SK-N-SH (cell line): ENCODE measurements at regions not wholly inside any gene's neighbourhood (a gene's known extent, or its start where the extent isn't known, plus 50 kb on each side); places are given as distances from the start of the nearest gene placed in this dataset.

Experiments
- CTCF ChIA-PET: fragments of 300-600, 350-600 bp; formaldehyde crosslinking; extraction: SDS; loops from one replicate; lab custom pipeline; 2021; lab: Yijun Ruan, JAX
- POLR2A ChIA-PET: fragments of 350-600 bp; sonication (Branson Sonifier 250); formaldehyde crosslinking; extraction: SDS; loops from one replicate; lab custom pipeline; 2020; ENCODE audit warnings: antibody characterized with exemption, inconsistent platforms; lab: Yijun Ruan, JAX
- DNase-seq: peaks from one replicate; pipeline ENCODE4 v3.0.0; 2012
- H2AFZ ChIP-seq: fragments of 200-600 bp; sonication (generic); 2 replicates; pipeline ENCODE4 v1.8.1; 2016; ENCODE audit warnings: antibody characterized with exemption, mild to moderate bottlenecking, low read depth
- H3F3A ChIP-seq: fragments of 200-600 bp; sonication (generic); replicated peaks from 2 replicates; pipeline ENCODE3; 2016; ENCODE audit warnings: antibody characterized with exemption, mild to moderate bottlenecking; ENCODE audit not compliant: insufficient read depth
- H3K27ac ChIP-seq, 2 experiments: fragments of 200-500 bp in 1 of 2; fragments of 200-600 bp in 1 of 2; sonication (Bioruptor generic) in 1 of 2; sonication (generic), shearing (Covaris generic) in 1 of 2; 2 replicates each; pipeline versions ENCODE4 v1.5.1 to v1.6.1; 2014 to 2016; ENCODE audit warnings: low read depth in 2 of 2, inconsistent platforms in 1 of 2, low read length in 1 of 2, mild to moderate bottlenecking in 1 of 2, mixed read lengths in 1 of 2
- H3K27me3 ChIP-seq: fragments of 200-600 bp; sonication (generic), shearing (Covaris generic); 2 replicates; pipeline ENCODE4 v1.6.1; 2016; ENCODE audit warnings: mixed run types; ENCODE audit not compliant: insufficient read depth
- H3K36me3 ChIP-seq, 2 experiments: fragments of 200-500 bp in 1 of 2; fragments of 200-600 bp in 1 of 2; sonication (Bioruptor generic) in 1 of 2; sonication (generic) in 1 of 2; replicated peaks in 1 of 2; 2 replicates each; pipeline versions ENCODE3 to v1.5.1; 2014 to 2016; ENCODE audit warnings: low read length in 1 of 2, mild to moderate bottlenecking in 1 of 2; ENCODE audit not compliant: insufficient read depth in 2 of 2, control insufficient read depth in 1 of 2
- H3K4me1 ChIP-seq, 2 experiments: fragments of 200-500 bp in 1 of 2; fragments of 200-600 bp in 1 of 2; sonication (Bioruptor generic) in 1 of 2; sonication (generic), shearing (Covaris generic) in 1 of 2; 2 replicates each; pipeline versions ENCODE4 v1.5.1 to v1.6.1; 2014 to 2016; ENCODE audit warnings: low read depth in 1 of 2, low read length in 1 of 2, mixed run types in 1 of 2; ENCODE audit not compliant: insufficient read depth in 2 of 2, control insufficient read depth in 1 of 2
- H3K4me2 ChIP-seq: fragments of 200-600 bp; sonication (generic), shearing (Covaris generic); 2 replicates; pipeline ENCODE4 v1.6.1; 2017; ENCODE audit warnings: mixed run types
- H3K4me3 ChIP-seq, 2 experiments: fragments of 200-500 bp in 1 of 2; fragments of 200-600 bp in 1 of 2; sonication (Bioruptor generic) in 1 of 2; sonication (generic), shearing (Covaris generic) in 1 of 2; 2 replicates each; pipeline versions ENCODE4 v1.5.1 to v1.8.1; 2014 to 2016; ENCODE audit warnings: low read depth in 2 of 2, inconsistent platforms in 1 of 2, low read length in 1 of 2, mild to moderate bottlenecking in 1 of 2, mixed read lengths in 1 of 2, moderate library complexity in 1 of 2
- H3K79me2 ChIP-seq: fragments of 200-600 bp; sonication (generic); 2 replicates; pipeline ENCODE4 v1.8.1; 2017; ENCODE audit warnings: mild to moderate bottlenecking; ENCODE audit not compliant: insufficient read depth
- H3K9ac ChIP-seq: fragments of 200-600 bp; sonication (generic); 2 replicates; pipeline ENCODE4 v1.6.1; 2017; ENCODE audit warnings: mixed run types
- H3K9me2 ChIP-seq: fragments of 200-600 bp; sonication (generic); 2 replicates; pipeline ENCODE4 v1.6.1; 2017; ENCODE audit warnings: mixed run types
- H3K9me3 ChIP-seq: fragments of 200-600 bp; sonication (generic); 2 replicates; pipeline ENCODE4 v1.6.1; 2017; ENCODE audit warnings: mixed run types, mild to moderate bottlenecking, moderate library complexity
- H4K20me1 ChIP-seq: fragments of 200-600 bp; sonication (generic); 2 replicates; pipeline ENCODE4 v1.6.1; 2017; ENCODE audit warnings: mild to moderate bottlenecking, mixed run types; ENCODE audit not compliant: insufficient read depth
- ELF1 ChIP-seq: IDR thresholded peaks from 2 replicates; pipeline ENCODE4 v1.4.0; 2012
- EZH2phosphoT487 ChIP-seq: fragments of 200-600 bp; sonication (generic); IDR thresholded peaks from 2 replicates; pipeline ENCODE4 v1.6.1; 2017; ENCODE audit warnings: low read depth, mixed run types, mild to moderate bottlenecking, antibody characterized with exemption, moderate library complexity, borderline replicate concordance
- FOXM1 ChIP-seq: IDR thresholded peaks from 2 replicates; pipeline ENCODE4 v1.4.0; 2012; ENCODE audit warnings: low read depth, mild to moderate bottlenecking
- GABPA ChIP-seq: IDR thresholded peaks from 2 replicates; pipeline ENCODE4 v1.4.0; 2012; ENCODE audit warnings: low read depth, mild to moderate bottlenecking
- GATA2 ChIP-seq: sonication (generic); formaldehyde crosslinking; IDR thresholded peaks from 2 replicates; pipeline ENCODE4 v1.5.0; 2020; ENCODE audit warnings: mild to moderate bottlenecking, missing genetic modification reagents
- IRF3 ChIP-seq: fragments of 150-350 bp; IDR thresholded peaks from 2 replicates; pipeline ENCODE4 v1.6.1; 2016; ENCODE audit warnings: mild to moderate bottlenecking, low read depth, low read length
- NFIC ChIP-seq: IDR thresholded peaks from 2 replicates; pipeline ENCODE4 v1.4.0; 2012; ENCODE audit warnings: borderline replicate concordance
- NRF1 ChIP-seq: IDR thresholded peaks from 2 replicates; pipeline ENCODE4 v1.6.1; 2012; ENCODE audit warnings: low read depth, mild to moderate bottlenecking, low read length
- RAD21 ChIP-seq: IDR thresholded peaks from 2 replicates; pipeline ENCODE4 v1.6.1; 2012; ENCODE audit warnings: mild to moderate bottlenecking, low read length
- RFX5 ChIP-seq: IDR thresholded peaks from 2 replicates; pipeline ENCODE4 v1.6.1; 2012; ENCODE audit warnings: mild to moderate bottlenecking, improper control_type of control experiment, low read length
- RXRA ChIP-seq: IDR thresholded peaks from 2 replicates; pipeline ENCODE4 v1.4.0; 2012; ENCODE audit warnings: low read depth, mild to moderate bottlenecking, borderline replicate concordance
- SIN3A ChIP-seq: IDR thresholded peaks from 2 replicates; pipeline ENCODE4 v1.6.1; 2012; ENCODE audit warnings: low read depth, mild to moderate bottlenecking, low read length, moderate library complexity, borderline replicate concordance
- SMC3 ChIP-seq: IDR thresholded peaks from 2 replicates; pipeline ENCODE4 v1.6.1; 2012; ENCODE audit warnings: low read depth, low read length, improper control_type of control experiment
- TAF1 ChIP-seq: IDR thresholded peaks from 2 replicates; pipeline ENCODE4 v1.6.1; 2012; ENCODE audit warnings: low read depth, mild to moderate bottlenecking, low read length, moderate library complexity, borderline replicate concordance
- TEAD4 ChIP-seq: IDR thresholded peaks from 2 replicates; pipeline ENCODE4 v1.4.0; 2012; ENCODE audit warnings: mild to moderate bottlenecking, borderline replicate concordance; ENCODE audit not compliant: insufficient read depth
- YY1 ChIP-seq: IDR thresholded peaks from 2 replicates; pipeline ENCODE4 v1.4.0; 2012; ENCODE audit warnings: low read depth, mild to moderate bottlenecking
- WGBS: methylation state at CpG from one replicate; pipeline ENCODE4 v1.1.6; 2017; ENCODE audit warnings: low lambda C conversion rate; 5-methylcytosine and 5-hydroxymethylcytosine counted together
- TF ChIP-seq, protein P1 (sequence below): IDR thresholded peaks from 2 replicates; pipeline ENCODE4 v1.4.0; 2012; ENCODE audit warnings: low read depth, borderline replicate concordance
- TF ChIP-seq, protein P2 (sequence below): IDR thresholded peaks from 2 replicates; pipeline ENCODE4 v1.4.0; 2012; ENCODE audit warnings: low read depth
- TF ChIP-seq, protein P3 (sequence below): IDR thresholded peaks from 2 replicates; pipeline ENCODE4 v1.4.0; 2012; ENCODE audit warnings: low read depth, borderline replicate concordance

DNA sequence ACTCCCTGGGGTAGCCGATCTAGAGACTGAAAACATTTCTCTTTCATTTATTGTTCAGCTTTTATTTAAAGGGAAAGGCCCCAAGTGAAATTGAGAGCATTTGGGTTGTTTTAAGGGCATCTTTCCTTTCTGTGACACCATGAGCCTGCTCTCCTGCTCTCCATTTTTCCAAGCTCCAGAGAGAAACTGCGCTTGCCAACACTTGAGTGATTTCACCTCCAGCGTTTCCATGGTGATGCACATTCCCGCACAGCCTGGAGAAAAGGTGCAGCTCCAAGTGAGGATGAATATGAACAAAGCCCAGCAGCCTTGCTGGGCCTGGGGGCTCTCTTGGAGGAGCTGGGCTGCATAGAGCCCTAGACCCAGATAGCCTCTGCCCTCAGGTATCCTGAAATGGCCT, 159.2 kb upstream of the PPP2R3A start:
- TF ChIP-seq GATA2 (no peak), GABPA (no peak), YY1 (no peak), TEAD4 (no peak)
- TF ChIP-seq, protein P1, sequence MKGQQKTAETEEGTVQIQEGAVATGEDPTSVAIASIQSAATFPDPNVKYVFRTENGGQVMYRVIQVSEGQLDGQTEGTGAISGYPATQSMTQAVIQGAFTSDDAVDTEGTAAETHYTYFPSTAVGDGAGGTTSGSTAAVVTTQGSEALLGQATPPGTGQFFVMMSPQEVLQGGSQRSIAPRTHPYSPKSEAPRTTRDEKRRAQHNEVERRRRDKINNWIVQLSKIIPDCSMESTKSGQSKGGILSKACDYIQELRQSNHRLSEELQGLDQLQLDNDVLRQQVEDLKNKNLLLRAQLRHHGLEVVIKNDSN = no peak
- H3K27me3 ChIP-seq = no peaks in the 10 kb centered on the region

DNA sequence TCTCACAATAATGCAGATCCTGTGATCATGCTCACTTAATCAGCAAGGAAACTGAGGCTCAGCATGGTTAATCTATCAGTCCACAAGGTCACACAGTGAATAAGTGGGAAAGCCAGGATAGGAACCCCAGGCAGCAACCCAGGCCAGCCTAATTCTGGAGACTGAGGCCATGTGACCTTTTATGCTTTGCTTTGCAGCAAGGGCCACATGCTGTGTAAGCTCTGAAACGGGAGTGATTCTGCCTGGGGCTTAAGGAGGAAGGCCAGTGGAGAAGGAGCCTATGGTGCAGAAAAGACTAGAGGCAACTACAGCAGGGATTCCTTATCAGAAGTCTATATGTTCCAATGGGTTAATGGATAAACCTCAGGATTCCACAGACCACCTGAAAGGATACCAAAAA, 157.6 kb upstream of the PPP2R3A start:
- Histone ChIP-seq H3K27me3 (no peaks in the 10 kb centered on the region), H3K4me1 (peaks cover 0 to 13% of the 10 kb centered on the region in 2 experiments; a peak in 1 of 4 replicates), H3K27ac (no peak overlapping the region), H2AFZ (no peak overlapping the region), H3K79me2 (no peaks in the 10 kb centered on the region), H3F3A (no peaks in the 10 kb centered on the region), H3K4me2 (no peak overlapping the region), H4K20me1 (no peaks in the 10 kb centered on the region), H3K4me3 (no peak overlapping the region), H3K9me2 (no peaks in the 10 kb centered on the region), H3K9ac (no peak overlapping the region), H3K9me3 (no peaks in the 10 kb centered on the region), H3K36me3 (no peaks in the 10 kb centered on the region)
- 0% methylated on average over 1 of the region's 1 CpG for WGBS
- CTCF ChIA-PET = interaction anchor here (1.0 to 1.3 kb wide), 3 partner anchors 9 to 1013 kb away, joined by 3 to 4 read pairs (median 3); no protein-coding TSS in a partner anchor
- TF ChIP-seq YY1 (no peak), NRF1 (no peak), GATA2 (no peak), FOXM1 (no peak), RAD21 (no peak), SIN3A (no peak), IRF3 (no peak), NFIC (no peak), ELF1 (no peak), TEAD4 (no peak), EZH2phosphoT487 (no peak), TAF1 (no peak), RFX5 (no peak), SMC3 (no peak), RXRA (no peak)
- TF ChIP-seq, protein P2, sequence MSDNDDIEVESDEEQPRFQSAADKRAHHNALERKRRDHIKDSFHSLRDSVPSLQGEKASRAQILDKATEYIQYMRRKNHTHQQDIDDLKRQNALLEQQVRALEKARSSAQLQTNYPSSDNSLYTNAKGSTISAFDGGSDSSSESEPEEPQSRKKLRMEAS = no peak
- TF ChIP-seq, protein P3, sequence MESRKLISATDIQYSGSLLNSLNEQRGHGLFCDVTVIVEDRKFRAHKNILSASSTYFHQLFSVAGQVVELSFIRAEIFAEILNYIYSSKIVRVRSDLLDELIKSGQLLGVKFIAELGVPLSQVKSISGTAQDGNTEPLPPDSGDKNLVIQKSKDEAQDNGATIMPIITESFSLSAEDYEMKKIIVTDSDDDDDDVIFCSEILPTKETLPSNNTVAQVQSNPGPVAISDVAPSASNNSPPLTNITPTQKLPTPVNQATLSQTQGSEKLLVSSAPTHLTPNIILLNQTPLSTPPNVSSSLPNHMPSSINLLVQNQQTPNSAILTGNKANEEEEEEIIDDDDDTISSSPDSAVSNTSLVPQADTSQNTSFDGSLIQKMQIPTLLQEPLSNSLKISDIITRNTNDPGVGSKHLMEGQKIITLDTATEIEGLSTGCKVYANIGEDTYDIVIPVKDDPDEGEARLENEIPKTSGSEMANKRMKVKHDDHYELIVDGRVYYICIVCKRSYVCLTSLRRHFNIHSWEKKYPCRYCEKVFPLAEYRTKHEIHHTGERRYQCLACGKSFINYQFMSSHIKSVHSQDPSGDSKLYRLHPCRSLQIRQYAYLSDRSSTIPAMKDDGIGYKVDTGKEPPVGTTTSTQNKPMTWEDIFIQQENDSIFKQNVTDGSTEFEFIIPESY = no peak
- DNase-seq = no peak
- POLR2A ChIA-PET = no interaction called here

More for the DNA sequence above, 159.2 kb upstream of the PPP2R3A start:
- POLR2A ChIA-PET = no interaction called here
- H3K27ac ChIP-seq = no peak overlapping the region
- CTCF ChIA-PET = interaction anchor here (1.0 kb wide), 1 partner anchor 15 kb away, joined by 3 read pairs; no protein-coding TSS in a partner anchor
- H3K4me3 ChIP-seq = no peak overlapping the region
- no peak overlapping the region for H3K4me2 ChIP-seq
- no peaks in the 10 kb centered on the region for H3F3A ChIP-seq
- no peaks in the 10 kb centered on the region for H3K36me3 ChIP-seq
- peaks cover 0 to 13% of the 10 kb centered on the region in 2 experiments; a peak in 1 of 4 replicates for H3K4me1 ChIP-seq
- H3K9ac ChIP-seq = no peak overlapping the region
- no peaks in the 10 kb centered on the region for H3K79me2 ChIP-seq
- DNase-seq = no peak
- H4K20me1 ChIP-seq = no peaks in the 10 kb centered on the region
- no peaks in the 10 kb centered on the region for H3K9me3 ChIP-seq
- 40% methylated on average over 4 of the region's 4 CpGs for WGBS
- H3K9me2 ChIP-seq = no peaks in the 10 kb centered on the region
- H2AFZ ChIP-seq = no peak overlapping the region
